Activated CD8-positive, alpha-beta T cell treated with anti-CD3 and anti-CD28 coated beads for 36 hours (primary cell): ENCODE measurements at regions not wholly inside any gene's neighbourhood (a gene's known extent, or its start where the extent isn't known, plus 50 kb on each side); places are given as distances from the start of the nearest gene placed in this dataset.
"Not testable (repeated sequence)": the region's sequence is repeated elsewhere in the genome, so short reads cannot be mapped to it uniquely, and the experiment has no call there.

Experiments used
- ATAC-seq: fragments of 200-7000 bp; cut with Tn5 transposase; one replicate; pipeline ENCODE4 v1.10.0; 2021; ENCODE audit warnings: mild to moderate bottlenecking, moderate library complexity
- CTCF ChIA-PET: fragments of 350-600 bp; sonication (Branson Sonifier 250); formaldehyde crosslinking; loops from one replicate; lab custom pipeline; 2021; ENCODE audit warnings: antibody characterized with exemption; lab: Charles Lee
- POLR2A ChIA-PET: fragments of 350-600 bp; sonication (Branson Sonifier 250); formaldehyde crosslinking; loops from one replicate; lab custom pipeline; 2021; ENCODE audit warnings: antibody characterized with exemption; lab: Charles Lee
- DNase-seq: peaks from one replicate; pipeline ENCODE4 v3.0.0-alpha.2; 2020
- H3K27ac Mint-ChIP-seq: one replicate; pipeline ENCODE4 v1.8.0; 2021; ENCODE audit warnings: mild to moderate bottlenecking, mixed read lengths
- H3K27me3 Mint-ChIP-seq: one replicate; pipeline ENCODE4 v1.8.0; 2021; ENCODE audit warnings: mixed read lengths
- H3K36me3 Mint-ChIP-seq: one replicate; pipeline ENCODE4 v1.8.0; 2021; ENCODE audit warnings: low read depth, mixed read lengths
- H3K4me1 Mint-ChIP-seq: one replicate; pipeline ENCODE4 v1.8.0; 2021; ENCODE audit warnings: low read depth, mixed read lengths
- H3K4me3 Mint-ChIP-seq: one replicate; pipeline ENCODE4 v1.8.0; 2021; ENCODE audit warnings: mild to moderate bottlenecking, moderate library complexity, mixed read lengths
- H3K9me3 Mint-ChIP-seq: one replicate; pipeline ENCODE4 v1.8.0; 2021; ENCODE audit warnings: mixed read lengths
- CTCF ChIP-seq: fragments of 200-600 bp; IDR thresholded peaks from one replicate; pipeline ENCODE4 v1.8.0; 2022; ENCODE audit warnings: antibody characterized with exemption, mild to moderate bottlenecking
- intact Hi-C: fragments of 100-400 bp; cut with micrococcal nuclease; formaldehyde crosslinking; loops from one replicate; pipeline ENCODE4 v1.10.0; 2022

DNA sequence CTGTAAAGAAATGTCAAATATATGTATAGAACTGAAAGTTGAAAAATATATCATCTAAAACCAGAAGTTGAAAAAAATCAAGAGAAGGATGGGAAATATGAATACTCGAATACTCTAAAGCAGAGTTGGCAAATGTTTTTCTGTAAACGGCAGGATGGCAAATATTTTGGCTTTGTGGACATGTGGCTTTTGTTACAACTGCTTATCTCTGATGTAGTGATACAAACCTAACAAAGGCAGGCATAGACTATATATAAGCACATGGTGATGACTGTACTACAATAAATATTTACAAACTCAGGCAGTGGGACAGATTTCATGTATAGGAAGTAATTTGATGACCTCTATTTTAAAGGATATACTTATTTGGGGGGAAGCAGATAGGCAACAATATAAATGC, 224.6 kb upstream of the LRRTM4 start:
- no peak for TF ChIP-seq CTCF
- POLR2A ChIA-PET: no interaction called here
- H3K4me3 Mint-ChIP-seq: no peak overlapping the region
- peaks cover 11% of the 10 kb centered on the region for H3K9me3 Mint-ChIP-seq
- no peaks in the 10 kb centered on the region for H3K4me1 Mint-ChIP-seq
- H3K36me3 Mint-ChIP-seq: no peaks in the 10 kb centered on the region
- CTCF ChIA-PET: no interaction called here
- ATAC-seq (no peak), DNase-seq (no peak)
- no peaks in the 10 kb centered on the region for H3K27me3 Mint-ChIP-seq
- H3K27ac Mint-ChIP-seq: no peak overlapping the region
- intact Hi-C loops: no loop called here

- POLR2A ChIA-PET, H3K27ac Mint-ChIP-seq, intact Hi-C loops, H3K4me1 Mint-ChIP-seq, H3K4me3 Mint-ChIP-seq, CTCF ChIA-PET, H3K27me3 Mint-ChIP-seq, DNase-seq, ATAC-seq, H3K36me3 Mint-ChIP-seq: not testable (repeated sequence)
- peaks cover 12% of the 10 kb centered on the region for H3K9me3 Mint-ChIP-seq
These were observed 231.7 kb upstream of the LRRTM4 start for GRCh38 chr2:77753710-77754345.

DNA sequence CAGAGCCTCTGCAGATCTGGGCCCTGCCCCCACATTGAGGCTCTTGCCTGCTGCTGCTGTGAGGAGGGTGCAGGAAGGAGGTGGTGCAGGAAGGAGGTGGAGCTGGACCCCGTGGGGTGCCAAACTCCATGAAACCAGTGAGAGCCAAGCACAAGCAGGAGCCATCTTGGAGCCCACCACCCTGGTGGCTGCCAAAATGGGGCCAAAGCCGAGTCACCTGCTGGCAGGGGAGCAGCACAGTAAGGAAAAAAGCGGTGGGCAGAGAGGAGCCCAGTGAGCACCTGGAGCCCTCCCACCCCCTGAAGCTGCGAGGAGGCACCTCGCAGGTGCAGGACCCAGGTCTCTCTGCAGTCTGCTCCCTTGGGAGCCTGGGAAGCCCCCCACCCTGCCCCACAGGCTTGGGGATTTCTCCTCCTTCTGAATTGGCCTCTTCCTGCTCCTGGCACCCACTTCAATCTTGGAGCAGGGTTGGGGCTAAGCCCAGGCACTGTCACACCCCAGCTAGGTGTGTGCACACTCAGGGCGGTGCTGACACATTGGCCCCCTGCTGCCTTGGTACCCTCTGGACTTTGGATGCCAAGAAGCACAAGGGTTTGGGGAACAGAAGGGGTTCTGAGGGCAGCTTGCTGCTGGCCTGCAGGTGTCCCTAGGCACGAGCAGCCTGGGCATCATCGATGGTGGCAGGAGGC, 245.4 kb upstream of the LRRTM4 start:
- H3K27me3 Mint-ChIP-seq: no peaks in the 10 kb centered on the region
- ATAC-seq (no peak), DNase-seq (no peak)
- no peak overlapping the region for H3K27ac Mint-ChIP-seq
- POLR2A ChIA-PET: no interaction called here
- intact Hi-C loops: no loop called here
- peaks cover 16% of the 10 kb centered on the region for H3K9me3 Mint-ChIP-seq
- H3K4me3 Mint-ChIP-seq: no peak overlapping the region
- no peaks in the 10 kb centered on the region for H3K4me1 Mint-ChIP-seq
- no peak for TF ChIP-seq CTCF
- H3K36me3 Mint-ChIP-seq: no peaks in the 10 kb centered on the region
- CTCF ChIA-PET: no interaction called here

DNA sequence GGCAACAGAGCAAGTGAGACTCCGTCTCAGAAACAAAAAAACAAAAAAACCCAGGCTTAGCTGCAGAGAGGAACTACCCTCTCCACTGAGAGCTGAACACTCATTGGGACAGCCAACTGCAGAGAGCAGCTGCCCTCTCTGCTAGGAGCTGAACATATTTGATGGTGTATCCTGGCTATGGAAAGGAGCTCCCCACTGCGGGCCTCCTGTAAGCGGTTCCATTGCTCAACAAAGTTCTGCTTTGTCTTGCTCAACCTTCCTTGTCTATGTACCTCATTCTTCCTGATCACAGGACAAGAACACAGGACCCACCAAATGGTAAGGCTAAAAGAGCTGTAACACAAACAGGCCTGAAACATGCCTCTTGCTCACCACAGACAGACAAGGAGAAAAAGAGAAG, 246.3 kb upstream of the LRRTM4 start:
- ATAC-seq: no peak
- Mint-ChIP-seq H3K27me3 (no peaks in the 10 kb centered on the region), H3K36me3 (no peaks in the 10 kb centered on the region), H3K4me3 (no peak overlapping the region), H3K27ac (no peak overlapping the region), H3K9me3 (peaks cover 17% of the 10 kb centered on the region), H3K4me1 (no peaks in the 10 kb centered on the region)
- ChIA-PET POLR2A (no interaction called here), CTCF (interaction anchor here (0.6 kb wide), 1 partner anchor 1173 kb away, joined by 4 read pairs; no protein-coding TSS in a partner anchor)
- no peak for DNase-seq
- intact Hi-C loops: no loop called here
- no peak for TF ChIP-seq CTCF

GRCh38 chr2:77778917-77779316, 256.7 kb upstream of the LRRTM4 start:
- Mint-ChIP-seq H3K4me1 (no peaks in the 10 kb centered on the region), H3K9me3 (peaks cover 18% of the 10 kb centered on the region), H3K4me3 (no peak overlapping the region), H3K27ac (no peak overlapping the region), H3K36me3 (no peaks in the 10 kb centered on the region), H3K27me3 (no peaks in the 10 kb centered on the region)
- intact Hi-C loops: no loop called here
- ChIA-PET POLR2A (no interaction called here), CTCF (no interaction called here)
- no peak for DNase-seq
- ATAC-seq: no peak
- no peak for TF ChIP-seq CTCF

DNA sequence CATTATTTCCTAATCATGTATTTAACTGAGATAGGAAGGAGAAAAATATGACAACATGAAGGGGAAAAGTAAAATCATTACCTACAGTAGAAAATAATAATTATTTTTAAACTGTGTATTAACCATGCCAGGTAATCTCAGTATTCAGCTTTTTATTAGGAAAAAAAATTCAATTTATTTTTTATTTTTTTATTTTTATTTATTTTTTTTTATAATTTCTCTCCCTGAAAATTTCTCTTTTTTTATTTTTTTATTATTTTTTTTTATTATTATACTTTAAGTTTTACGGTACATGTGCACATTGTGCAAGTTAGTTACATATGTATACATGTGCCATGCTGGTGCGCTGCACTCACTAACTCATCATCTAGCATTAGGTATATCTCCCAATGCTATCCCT, 271.3 kb upstream of the LRRTM4 start:
- H3K4me1 Mint-ChIP-seq, H3K27me3 Mint-ChIP-seq, DNase-seq, intact Hi-C loops, POLR2A ChIA-PET, CTCF ChIA-PET, H3K36me3 Mint-ChIP-seq, H3K27ac Mint-ChIP-seq, ATAC-seq, H3K9me3 Mint-ChIP-seq, H3K4me3 Mint-ChIP-seq: not testable (repeated sequence)
